HG03280 (cell line): ENCODE measurements at regions not wholly inside any gene's neighbourhood (a gene's known extent, or its start where the extent isn't known, plus 50 kb on each side); places are given as distances from the start of the nearest gene placed in this dataset.
"Not testable (repeated sequence)": the region's sequence is repeated elsewhere in the genome, so short reads cannot be mapped to it uniquely, and the experiment has no call there.

ENCODE experiments used
- ATAC-seq: cut with Tn5 transposase; IDR thresholded peaks from one replicate; pipeline ENCODE4 v1.9.1; 2021; ENCODE audit warnings: mild to moderate bottlenecking, moderate library complexity; ENCODE audit not compliant: unreplicated experiment

GRCh38 chr14:61602003-61602732, 93.1 kb upstream of the HIF1A start:
- ATAC-seq: no peak

DNA sequence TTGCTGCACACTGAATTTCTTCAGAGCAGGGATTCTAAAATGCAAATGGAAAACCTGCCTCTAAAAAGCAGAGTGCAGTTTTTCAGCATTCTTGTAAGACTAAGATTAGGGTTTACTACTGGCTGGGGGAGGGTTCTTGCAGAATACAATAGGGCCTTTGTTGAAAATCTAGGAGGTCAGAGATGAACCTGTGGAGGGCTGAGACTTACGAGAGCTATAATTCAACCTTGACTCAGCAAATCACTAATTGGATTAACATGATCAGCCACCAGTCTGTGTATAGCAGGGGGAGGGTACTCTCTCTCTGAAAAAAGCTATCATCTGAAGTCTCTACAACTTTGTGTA, 92.6 kb upstream of the HIF1A start:
- ATAC-seq: no peak

- ATAC-seq: no peak
These were observed 91.6 kb upstream of the HIF1A start for GRCh38 chr14:61603736-61604135.

- ATAC-seq: no peak
These were observed 87.6 kb upstream of the HIF1A start for GRCh38 chr14:61607570-61608244.

DNA sequence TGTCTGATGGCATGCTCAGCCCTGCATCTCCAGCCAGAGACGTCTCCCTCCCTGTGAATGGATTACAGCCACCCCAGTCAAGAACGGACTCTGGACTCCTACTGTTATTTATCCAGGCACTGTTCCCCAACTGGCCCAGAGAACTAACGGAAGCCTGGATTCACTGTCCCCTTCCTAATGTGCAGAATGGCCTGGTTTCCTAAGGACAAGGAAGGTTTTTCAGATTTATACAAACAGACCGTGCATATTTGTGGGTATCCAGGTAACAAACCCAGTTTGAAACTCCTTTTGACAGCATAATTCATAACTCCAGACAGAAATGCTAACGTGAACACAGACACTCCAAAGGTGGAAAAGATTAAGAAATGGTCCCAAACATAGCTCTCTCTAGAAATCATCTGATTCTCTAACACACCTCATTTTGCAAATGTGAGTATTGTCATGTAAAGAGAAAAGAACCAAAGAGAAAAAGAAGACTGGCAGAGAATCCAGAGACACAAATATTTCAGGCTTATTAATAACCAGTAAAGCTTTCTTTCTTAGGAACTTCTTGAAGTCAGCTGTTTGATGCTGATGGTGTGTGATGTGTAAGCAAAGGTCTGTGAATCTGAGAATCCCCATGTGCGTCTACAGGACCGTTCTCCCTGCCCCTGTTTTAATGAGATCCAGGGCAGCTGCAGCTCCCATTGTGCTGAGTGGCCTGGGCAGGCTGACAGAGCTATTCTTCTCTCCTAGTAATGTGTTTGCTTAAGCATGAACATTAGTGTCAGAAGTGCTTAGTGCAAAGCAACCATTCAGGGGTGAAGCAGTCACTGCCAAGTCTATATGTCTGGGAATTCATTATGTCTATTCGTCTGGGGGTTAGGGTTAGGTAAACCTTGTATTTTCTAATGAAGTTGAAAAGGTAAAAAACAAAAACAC, 86.8 kb upstream of the HIF1A start:
- no peak for ATAC-seq

DNA sequence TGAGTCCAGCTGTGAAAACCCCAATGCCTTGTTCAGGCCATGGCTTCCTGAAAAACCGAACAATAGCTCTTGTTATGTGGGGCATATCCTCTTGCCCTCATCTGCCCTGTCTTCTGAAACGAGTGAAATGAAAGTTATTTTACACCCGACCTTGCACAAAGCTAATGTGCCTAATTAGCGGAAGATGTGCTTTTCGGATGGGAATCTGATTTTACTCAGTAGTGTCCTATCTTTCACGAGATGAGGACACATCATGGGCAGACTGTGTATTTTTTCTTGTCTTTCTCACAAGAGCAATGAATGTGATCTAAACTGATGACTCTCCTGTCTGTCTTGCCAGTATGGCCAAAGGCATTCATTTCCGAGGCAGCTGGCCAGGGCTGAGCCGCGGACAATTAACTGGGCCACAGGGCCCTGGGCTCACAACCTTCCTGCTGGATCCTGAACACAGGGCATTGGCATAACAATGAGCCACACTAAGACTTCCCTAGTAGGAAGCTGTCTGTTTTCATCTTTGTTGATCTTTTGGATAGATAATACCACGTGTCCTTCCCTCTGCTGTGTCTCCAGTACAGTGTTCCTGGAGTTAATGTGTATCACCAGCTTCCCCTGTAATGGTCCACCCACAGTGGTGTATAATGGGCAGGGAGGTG, 86.0 kb upstream of the HIF1A start:
- ATAC-seq: no peak

GRCh38 chr14:61609884-61610283, 85.4 kb upstream of the HIF1A start:
- no peak for ATAC-seq

DNA sequence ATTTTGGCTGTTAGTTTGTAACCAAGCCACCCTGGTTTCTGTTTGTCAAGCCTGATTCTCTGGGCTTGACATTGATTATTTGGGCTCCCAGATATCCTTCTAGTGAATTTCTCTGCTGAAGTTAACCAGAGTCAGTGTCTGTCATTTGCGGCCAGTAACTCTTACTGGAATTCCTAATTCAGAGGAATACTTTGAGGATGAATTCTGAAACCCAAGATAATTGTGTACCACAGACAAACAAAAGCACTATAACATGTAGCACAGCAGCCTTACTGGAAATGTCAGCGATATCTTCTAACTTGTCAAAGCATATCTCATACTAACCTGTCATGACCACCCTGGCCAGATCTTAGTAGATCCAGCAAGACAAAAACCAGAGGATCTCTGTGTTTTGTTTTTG, 84.4 kb upstream of the HIF1A start:
- ATAC-seq: no peak

- no peak for ATAC-seq
These were observed 83.3 kb upstream of the HIF1A start for GRCh38 chr14:61611880-61612630.

- not testable (repeated sequence) for ATAC-seq
These were observed 82.3 kb upstream of the HIF1A start for GRCh38 chr14:61613006-61613405.

GRCh38 chr14:61614693-61615092, 80.6 kb upstream of the HIF1A start:
- no peak for ATAC-seq

- no peak for ATAC-seq
These were observed 79.4 kb upstream of the HIF1A start for GRCh38 chr14:61615743-61616523.

- no peak for ATAC-seq
These were observed 78.7 kb upstream of the HIF1A start for GRCh38 chr14:61616524-61617185.

DNA sequence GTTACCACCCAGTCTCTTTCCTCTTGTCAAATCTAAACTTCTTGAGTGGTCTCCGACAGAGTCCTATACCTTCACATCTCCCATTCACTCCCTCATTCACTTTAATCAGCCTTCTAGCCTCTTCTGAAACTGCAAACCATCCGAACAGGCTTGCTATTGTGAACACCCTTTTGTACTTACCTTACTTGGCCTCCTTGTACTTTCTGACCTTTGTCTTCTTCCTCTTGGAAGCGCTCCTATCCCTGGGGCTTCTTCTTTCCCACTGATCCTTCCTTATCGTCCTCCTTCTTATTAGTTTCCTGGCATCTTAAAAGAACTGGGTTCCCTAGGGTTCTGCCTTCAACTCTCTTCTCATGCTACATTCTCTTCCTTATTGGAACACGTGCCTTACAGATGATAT, 76.9 kb upstream of the HIF1A start:
- ATAC-seq: no peak

DNA sequence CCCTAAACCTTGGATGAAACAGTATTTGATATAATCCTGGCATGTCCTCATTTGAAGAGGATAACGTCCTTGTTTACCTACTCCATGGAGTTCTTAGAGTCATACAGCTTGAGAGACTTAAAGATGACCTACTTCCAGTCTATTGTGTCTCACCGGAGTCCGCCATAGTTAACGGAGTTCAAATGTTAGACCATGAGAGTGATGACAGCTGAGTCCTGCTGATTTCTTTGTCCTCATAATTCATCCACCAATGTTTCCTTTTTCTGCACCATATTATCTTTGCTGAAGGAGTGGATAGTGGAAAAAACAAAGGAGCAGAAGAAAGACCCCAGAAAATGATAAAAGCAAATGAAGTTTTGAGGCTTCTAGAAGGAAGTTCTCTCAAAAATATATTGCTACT, 75.8 kb upstream of the HIF1A start:
- ATAC-seq: no peak

- no peak for ATAC-seq
These were observed 75.0 kb upstream of the HIF1A start for GRCh38 chr14:61620130-61620946.

- ATAC-seq: no peak
These were observed 73.9 kb upstream of the HIF1A start for GRCh38 chr14:61621444-61621843.

DNA sequence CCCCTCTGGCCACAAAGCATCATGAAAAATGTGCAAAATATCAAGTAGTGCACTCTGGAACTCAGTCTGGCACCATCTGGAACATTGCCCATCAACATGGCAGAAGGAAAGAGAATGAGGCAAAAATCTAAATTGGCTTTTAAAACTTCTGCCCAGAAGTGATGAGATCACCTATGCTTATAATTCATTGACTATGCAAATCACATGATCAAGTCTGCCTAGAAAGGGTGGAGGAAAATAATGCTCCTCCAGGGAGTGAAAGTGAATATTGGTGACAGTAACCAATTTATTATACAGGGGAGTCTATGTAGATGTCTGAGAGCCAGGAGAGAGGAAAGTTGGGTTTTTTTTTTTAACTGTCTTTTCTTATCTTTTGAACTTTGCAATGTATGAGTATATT, 73.3 kb upstream of the HIF1A start:
- no peak for ATAC-seq
